ENCODE measurements at regions not wholly inside any gene's neighbourhood (a gene's known extent, or its start where the extent isn't known, plus 50 kb on each side); places are given as distances from the start of the nearest gene placed in this dataset.
A peak's percentile ranks its signal among the peaks of the same experiment; 100 is the strongest.

DNA sequence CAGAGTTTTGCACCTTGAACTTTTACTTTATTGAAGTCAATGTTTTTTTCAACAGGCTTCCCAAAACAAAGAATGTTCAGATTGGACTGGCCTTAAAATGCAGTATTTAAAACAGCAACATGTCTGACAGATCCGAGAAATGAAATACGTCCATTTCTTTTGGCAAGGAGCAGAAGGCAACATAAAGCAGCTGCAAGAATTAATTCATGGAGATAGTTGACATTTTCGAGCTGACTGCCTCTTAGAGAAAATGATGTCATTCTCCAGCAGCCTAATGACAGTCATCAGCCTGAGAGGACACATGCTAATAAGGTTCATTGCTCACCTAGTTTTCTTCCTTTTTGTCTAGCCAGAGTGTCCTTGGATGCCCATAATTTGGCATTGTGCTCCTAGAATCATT lies 232.2 kb upstream of the SEMA6A start:
- Histone ChIP-seq H3K27me3 (ENCODE audit: low read depth) (no peaks in the 10 kb centered on the region), H3K9me3 (replicated peaks) (no peaks in the 10 kb centered on the region), H3K27ac (replicated peaks) (no peak overlapping the region), H3K4me3 (no peak overlapping the region), H3K36me3 (no peaks in the 10 kb centered on the region), H3K4me1 (no peaks in the 10 kb centered on the region)
- no peak for DNase-seq
- intact Hi-C loops (cut with micrococcal nuclease), result no loop called here
- TF ChIP-seq, protein P1, sequence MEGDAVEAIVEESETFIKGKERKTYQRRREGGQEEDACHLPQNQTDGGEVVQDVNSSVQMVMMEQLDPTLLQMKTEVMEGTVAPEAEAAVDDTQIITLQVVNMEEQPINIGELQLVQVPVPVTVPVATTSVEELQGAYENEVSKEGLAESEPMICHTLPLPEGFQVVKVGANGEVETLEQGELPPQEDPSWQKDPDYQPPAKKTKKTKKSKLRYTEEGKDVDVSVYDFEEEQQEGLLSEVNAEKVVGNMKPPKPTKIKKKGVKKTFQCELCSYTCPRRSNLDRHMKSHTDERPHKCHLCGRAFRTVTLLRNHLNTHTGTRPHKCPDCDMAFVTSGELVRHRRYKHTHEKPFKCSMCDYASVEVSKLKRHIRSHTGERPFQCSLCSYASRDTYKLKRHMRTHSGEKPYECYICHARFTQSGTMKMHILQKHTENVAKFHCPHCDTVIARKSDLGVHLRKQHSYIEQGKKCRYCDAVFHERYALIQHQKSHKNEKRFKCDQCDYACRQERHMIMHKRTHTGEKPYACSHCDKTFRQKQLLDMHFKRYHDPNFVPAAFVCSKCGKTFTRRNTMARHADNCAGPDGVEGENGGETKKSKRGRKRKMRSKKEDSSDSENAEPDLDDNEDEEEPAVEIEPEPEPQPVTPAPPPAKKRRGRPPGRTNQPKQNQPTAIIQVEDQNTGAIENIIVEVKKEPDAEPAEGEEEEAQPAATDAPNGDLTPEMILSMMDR (IDR thresholded peaks at IDR 0.05; ENCODE audit: borderline replicate concordance), result no peak

DNA sequence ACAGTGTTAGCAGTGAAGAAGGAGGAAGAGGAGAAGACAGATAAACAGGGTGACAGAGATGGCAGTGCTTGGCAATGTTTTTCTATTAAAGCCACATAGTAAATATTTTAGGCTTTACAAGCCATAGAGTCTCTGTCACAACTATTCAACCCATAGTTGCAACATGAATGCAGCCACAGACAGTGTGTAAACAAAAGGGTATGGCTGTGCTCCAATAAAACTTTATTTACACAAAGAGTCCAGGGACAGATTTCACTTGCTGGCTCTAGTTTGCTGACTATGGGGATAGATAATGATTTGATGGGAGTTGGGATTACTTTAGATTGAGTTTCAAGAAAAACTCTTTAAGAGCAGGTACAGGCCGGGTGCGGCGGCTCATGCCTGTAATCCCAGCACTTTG lies 224.8 kb upstream of the SEMA6A start:
- intact Hi-C loops (cut with micrococcal nuclease), result no loop called here
- no peaks in the 10 kb centered on the region for H3K4me1 ChIP-seq
- no peaks in the 10 kb centered on the region for H3K36me3 ChIP-seq
- no peak overlapping the region for H3K4me3 ChIP-seq
- H3K27me3 ChIP-seq (ENCODE audit: low read depth), result no peaks in the 10 kb centered on the region
- no peak overlapping the region for H3K27ac ChIP-seq (replicated peaks)
- no peaks in the 10 kb centered on the region for H3K9me3 ChIP-seq (replicated peaks)
- TF ChIP-seq, protein P1 (IDR thresholded peaks at IDR 0.05; ENCODE audit: borderline replicate concordance), result no peak
- no peak for DNase-seq

DNA sequence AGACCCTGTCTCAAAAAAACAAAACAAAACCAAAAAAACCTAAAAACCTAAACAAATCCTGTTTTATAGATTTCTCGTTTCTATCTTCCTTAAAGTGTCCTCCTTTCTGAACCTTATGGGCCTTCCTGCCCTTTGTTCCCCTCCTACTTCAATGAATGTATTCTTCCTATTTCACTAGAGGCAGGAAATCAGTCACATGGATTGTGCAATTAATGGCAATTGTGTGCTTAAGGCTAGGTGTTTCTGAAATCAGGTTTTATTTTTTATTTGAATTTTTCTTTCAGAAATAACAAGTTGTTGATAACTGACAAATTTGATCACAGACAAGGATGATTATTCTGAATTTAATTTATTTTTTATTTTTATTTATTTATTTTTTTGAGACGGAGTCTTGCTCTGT lies 220.6 kb upstream of the SEMA6A start:
- TF ChIP-seq, protein P1 (IDR thresholded peaks at IDR 0.05; ENCODE audit: borderline replicate concordance), result no peak
- H3K4me3 ChIP-seq, result no peak overlapping the region
- DNase-seq, result no peak
- H3K9me3 ChIP-seq (replicated peaks), result peaks cover 5% of the 10 kb centered on the region
- no peaks in the 10 kb centered on the region for H3K4me1 ChIP-seq
- H3K27me3 ChIP-seq (ENCODE audit: low read depth), result no peaks in the 10 kb centered on the region
- no peak overlapping the region for H3K27ac ChIP-seq (replicated peaks)
- intact Hi-C loops (cut with micrococcal nuclease), result no loop called here
- H3K36me3 ChIP-seq, result no peaks in the 10 kb centered on the region

DNA sequence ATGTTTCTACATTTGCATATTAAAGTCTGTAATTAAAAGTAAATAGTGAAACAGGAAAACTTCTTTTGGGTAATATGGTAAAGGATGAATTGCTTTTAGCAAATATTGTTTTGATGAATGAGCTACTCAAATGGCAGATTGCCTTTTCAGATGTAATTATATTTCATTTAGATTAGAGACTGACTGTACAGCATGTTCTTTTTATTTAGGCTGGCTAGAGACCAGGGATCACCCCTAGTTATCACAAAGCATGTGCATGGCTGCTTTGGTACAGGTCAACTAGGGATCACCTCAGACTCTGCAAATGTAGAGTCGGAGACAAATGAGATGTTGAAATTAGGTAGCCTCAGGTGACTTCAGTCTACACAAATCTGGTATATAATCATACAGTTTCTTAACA lies 214.9 kb upstream of the SEMA6A start:
- Histone ChIP-seq H3K27ac (replicated peaks) (peak overlapping the region; percentile 71), H3K9me3 (replicated peaks) (peaks cover 17% of the 10 kb centered on the region), H3K4me1 (no peaks in the 10 kb centered on the region), H3K4me3 (no peak overlapping the region), H3K36me3 (no peaks in the 10 kb centered on the region), H3K27me3 (ENCODE audit: low read depth) (no peaks in the 10 kb centered on the region)
- intact Hi-C loops (cut with micrococcal nuclease), result no loop called here
- TF ChIP-seq, protein P1 (IDR thresholded peaks at IDR 0.05; ENCODE audit: borderline replicate concordance), result no peak
- DNase-seq, result no peak

DNA sequence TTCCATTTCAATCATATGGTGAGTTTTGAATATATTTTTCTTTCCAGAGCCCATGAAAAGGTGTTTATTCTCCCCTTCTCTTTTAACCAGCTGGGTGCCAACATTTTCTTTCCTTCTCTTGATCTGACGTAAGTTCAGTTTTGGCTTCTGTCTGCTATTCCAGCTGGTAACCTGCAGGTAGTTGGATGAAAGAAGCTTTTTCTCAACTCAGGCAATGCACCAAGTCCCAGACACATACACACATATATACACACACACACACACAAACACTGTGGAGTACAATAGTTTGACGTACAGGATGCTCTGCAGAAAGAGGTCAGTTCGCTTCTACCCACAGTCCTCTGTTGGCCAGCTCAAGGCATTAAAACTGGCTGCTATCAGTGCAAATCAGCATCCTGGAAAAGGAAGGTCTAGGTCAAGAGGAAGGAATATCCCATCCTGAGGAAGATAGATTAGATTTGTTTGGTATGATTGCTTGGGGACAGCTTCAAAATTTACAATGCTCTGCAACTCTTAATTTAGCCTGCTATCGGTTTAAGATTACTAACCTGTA lies 214.3 kb upstream of the SEMA6A start:
- Histone ChIP-seq H3K4me1 (no peaks in the 10 kb centered on the region), H3K27me3 (ENCODE audit: low read depth) (no peaks in the 10 kb centered on the region), H3K27ac (replicated peaks) (peak overlapping the region; percentile 71), H3K36me3 (no peaks in the 10 kb centered on the region), H3K4me3 (no peak overlapping the region), H3K9me3 (replicated peaks) (peaks cover 17% of the 10 kb centered on the region)
- intact Hi-C loops (cut with micrococcal nuclease), result no loop called here
- no peak for DNase-seq
- TF ChIP-seq, protein P1 (IDR thresholded peaks at IDR 0.05; ENCODE audit: borderline replicate concordance), result no peak

Measured in left ventricle myocardium inferior (tissue), 1 donor.